Urinary bladder (tissue), 3 donors: ENCODE measurements at regions not wholly inside any gene's neighbourhood (a gene's known extent, or its start where the extent isn't known, plus 50 kb on each side); places are given as distances from the start of the nearest gene placed in this dataset.

Experiments
- DNase-seq: peaks from one replicate; pipeline ENCODE4 v3.0.0-alpha.2; 2015; ENCODE audit errors: extremely low spot score
- H3K27ac ChIP-seq: one replicate; pipeline ENCODE4 v1.5.1; 2013; ENCODE audit warnings: low read depth, mild to moderate bottlenecking, moderate library complexity
- H3K36me3 ChIP-seq: one replicate; pipeline ENCODE4 v1.6.1; 2013; ENCODE audit warnings: mild to moderate bottlenecking, moderate library complexity; ENCODE audit not compliant: insufficient read depth
- H3K4me1 ChIP-seq: one replicate; pipeline ENCODE4 v1.6.1; 2013; ENCODE audit warnings: mild to moderate bottlenecking, moderate library complexity; ENCODE audit not compliant: insufficient read depth
- H3K4me3 ChIP-seq: one replicate; pipeline ENCODE4 v1.5.1; 2013; ENCODE audit warnings: low read depth, low read length
- WGBS: extraction: QIAGEN DNeasy Blood & Tissue Kit; methylation state at CpG from one replicate; pipeline ENCODE4 v1.1.7; 2013; 5-methylcytosine and 5-hydroxymethylcytosine counted together
- donor health status: healthy with polysubstance abuse.
- donor health status: healthy.

GRCh38 chr2:78417355-78417754, 608.1 kb upstream of the REG3G start:
- WGBS: 17% methylated on average over 2 of the region's 2 CpGs
- Histone ChIP-seq H3K27ac (no peak overlapping the region), H3K36me3 (no peaks in the 10 kb centered on the region), H3K4me1 (no peaks in the 10 kb centered on the region), H3K4me3 (no peak overlapping the region)
- DNase-seq: no peak

- no peak overlapping the region for H3K27ac ChIP-seq
- WGBS: 18% methylated on average over 2 of the region's 2 CpGs
- no peaks in the 10 kb centered on the region for H3K36me3 ChIP-seq
- no peak overlapping the region for H3K4me3 ChIP-seq
- no peak for DNase-seq
- H3K4me1 ChIP-seq: no peaks in the 10 kb centered on the region
Measured at GRCh38 chr2:78418021-78418420, 607.5 kb upstream of the REG3G start.

DNA sequence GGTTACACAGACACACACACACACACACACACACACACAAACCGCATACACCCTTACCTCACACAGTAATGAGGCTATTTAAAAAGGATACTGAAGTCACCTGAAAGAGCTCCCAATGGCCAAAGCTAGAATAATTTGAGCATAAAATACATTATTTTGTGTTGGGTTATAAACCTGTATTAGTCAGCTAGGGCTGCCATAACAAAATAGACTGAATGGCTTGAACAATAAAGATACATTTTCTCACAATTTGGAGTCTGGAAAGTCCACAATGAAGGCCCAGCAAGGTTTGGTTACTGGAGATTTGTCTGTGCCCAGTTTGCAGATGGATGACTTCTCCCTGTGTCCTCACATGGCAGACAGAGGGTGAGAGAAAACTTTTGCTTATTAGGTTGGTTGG, 605.4 kb upstream of the REG3G start:
- Histone ChIP-seq H3K4me3 (no peak overlapping the region), H3K4me1 (no peaks in the 10 kb centered on the region), H3K36me3 (no peaks in the 10 kb centered on the region), H3K27ac (no peak overlapping the region)
- WGBS: 91% methylated on average over 1 of the region's 1 CpG
- no peak for DNase-seq

DNA sequence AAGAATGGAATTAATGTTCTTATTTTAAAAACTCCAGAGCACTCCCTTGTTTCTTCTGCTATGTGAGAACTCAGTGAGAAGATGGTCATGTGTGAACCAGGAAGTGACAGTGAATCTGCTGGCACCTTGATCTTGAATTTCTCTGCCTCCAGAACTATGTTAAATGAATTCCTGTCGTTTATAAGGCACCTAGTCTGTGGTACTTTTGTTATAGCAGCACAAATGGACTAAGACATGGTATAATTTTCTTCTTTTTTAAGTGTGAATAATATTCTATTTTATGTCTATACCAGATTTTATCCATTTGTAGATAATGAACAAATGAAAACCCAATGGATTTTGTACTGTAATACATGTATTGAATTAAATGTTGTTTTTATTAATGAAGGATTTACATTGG, 601.9 kb upstream of the REG3G start:
- 75% methylated on average over 1 of the region's 1 CpG for WGBS

DNA sequence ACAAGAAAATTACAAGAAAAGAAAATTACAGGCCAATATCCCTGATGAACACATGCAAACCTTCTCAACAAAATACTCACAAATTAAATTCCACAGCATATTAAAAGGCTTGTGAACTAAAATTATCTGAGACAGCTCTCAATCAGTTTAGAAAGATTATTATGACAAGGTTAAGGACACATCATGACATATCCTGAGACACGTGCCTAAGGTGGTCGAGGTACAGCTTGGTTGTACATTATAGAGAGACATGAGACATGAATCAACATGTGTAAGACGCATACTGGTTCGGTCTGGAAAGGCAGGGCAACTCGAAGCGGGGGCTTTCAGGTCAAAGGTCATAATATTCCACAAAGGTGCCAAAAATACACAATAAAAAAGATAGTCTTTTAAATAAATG, 598.3 kb upstream of the REG3G start:
- 90% methylated on average over 6 of the region's 6 CpGs for WGBS
- H3K27ac ChIP-seq: no peak overlapping the region
- no peaks in the 10 kb centered on the region for H3K36me3 ChIP-seq

More for the DNA sequence above, 601.9 kb upstream of the REG3G start:
- Histone ChIP-seq H3K36me3 (no peaks in the 10 kb centered on the region), H3K27ac (no peak overlapping the region), H3K4me3 (no peak overlapping the region), H3K4me1 (no peaks in the 10 kb centered on the region)
- no peak for DNase-seq

DNA sequence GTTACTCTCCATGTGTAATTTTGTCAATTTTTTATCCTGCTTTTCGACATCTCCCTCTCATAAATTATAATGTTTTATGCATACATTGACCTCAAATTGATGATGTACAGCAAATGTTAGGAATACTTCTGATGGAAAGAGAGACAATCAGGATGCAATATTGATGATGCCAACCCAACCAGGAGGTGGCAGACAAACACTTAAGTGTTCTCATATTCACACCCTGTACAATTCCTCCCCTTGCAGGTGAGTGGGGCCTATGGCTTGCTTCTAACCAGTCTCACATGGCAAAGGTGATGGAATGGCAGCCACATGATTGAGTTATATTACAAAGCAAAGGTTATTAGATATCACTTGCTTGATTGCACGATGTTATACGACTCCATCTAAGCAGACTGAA, 594.3 kb upstream of the REG3G start:
- Histone ChIP-seq H3K4me1 (no peaks in the 10 kb centered on the region), H3K27ac (no peak overlapping the region), H3K4me3 (no peak overlapping the region), H3K36me3 (no peaks in the 10 kb centered on the region)
- 79% methylated on average over 3 of the region's 3 CpGs for WGBS
- DNase-seq: no peak

More for the DNA sequence above, 598.3 kb upstream of the REG3G start:
- Histone ChIP-seq H3K4me3 (no peak overlapping the region), H3K4me1 (no peaks in the 10 kb centered on the region)
- DNase-seq: no peak

GRCh38 chr2:78439122-78439521, 586.4 kb upstream of the REG3G start:
- H3K4me1 ChIP-seq: no peaks in the 10 kb centered on the region
- H3K27ac ChIP-seq: no peak overlapping the region
- WGBS: 48% methylated on average over 2 of the region's 2 CpGs
- no peak for DNase-seq
- no peaks in the 10 kb centered on the region for H3K36me3 ChIP-seq
- H3K4me3 ChIP-seq: no peak overlapping the region

- no peaks in the 10 kb centered on the region for H3K36me3 ChIP-seq
- WGBS: 54% methylated on average over 2 of the region's 2 CpGs
- H3K4me3 ChIP-seq: no peak overlapping the region
- no peak overlapping the region for H3K27ac ChIP-seq
- H3K4me1 ChIP-seq: no peaks in the 10 kb centered on the region
- no peak for DNase-seq
Measured at GRCh38 chr2:78455586-78455985, 569.9 kb upstream of the REG3G start.

- DNase-seq: no peak
- no peaks in the 10 kb centered on the region for H3K36me3 ChIP-seq
- H3K4me1 ChIP-seq: no peaks in the 10 kb centered on the region
- WGBS: 85% methylated on average over 1 of the region's 1 CpG
- no peak overlapping the region for H3K27ac ChIP-seq
- H3K4me3 ChIP-seq: no peak overlapping the region
Measured at GRCh38 chr2:78457269-78457668, 568.2 kb upstream of the REG3G start.

GRCh38 chr2:78465707-78466106, 559.8 kb upstream of the REG3G start:
- no peaks in the 10 kb centered on the region for H3K36me3 ChIP-seq
- WGBS: 91% methylated on average over 3 of the region's 3 CpGs
- H3K4me3 ChIP-seq: no peak overlapping the region
- no peak overlapping the region for H3K27ac ChIP-seq
- DNase-seq: no peak
- H3K4me1 ChIP-seq: no peaks in the 10 kb centered on the region

GRCh38 chr2:78476619-78477229, 548.8 kb upstream of the REG3G start:
- 91% methylated on average over 8 of the region's 8 CpGs for WGBS
- H3K36me3 ChIP-seq: no peaks in the 10 kb centered on the region
- H3K27ac ChIP-seq: no peak overlapping the region
- no peak overlapping the region for H3K4me3 ChIP-seq
- DNase-seq: no peak
- H3K4me1 ChIP-seq: no peaks in the 10 kb centered on the region

GRCh38 chr2:78486565-78486964, 538.9 kb upstream of the REG3G start:
- no peak for DNase-seq

GRCh38 chr2:78498125-78498524, 527.4 kb upstream of the REG3G start:
- H3K36me3 ChIP-seq: no peaks in the 10 kb centered on the region
- no peak for DNase-seq
- H3K4me1 ChIP-seq: no peaks in the 10 kb centered on the region
- no peak overlapping the region for H3K4me3 ChIP-seq
- no peak overlapping the region for H3K27ac ChIP-seq
- 94% methylated on average over 8 of the region's 8 CpGs for WGBS

More at GRCh38 chr2:78486565-78486964, 538.9 kb upstream of the REG3G start:
- Histone ChIP-seq H3K27ac (no peak overlapping the region), H3K4me1 (no peaks in the 10 kb centered on the region), H3K4me3 (no peak overlapping the region), H3K36me3 (no peaks in the 10 kb centered on the region)

DNA sequence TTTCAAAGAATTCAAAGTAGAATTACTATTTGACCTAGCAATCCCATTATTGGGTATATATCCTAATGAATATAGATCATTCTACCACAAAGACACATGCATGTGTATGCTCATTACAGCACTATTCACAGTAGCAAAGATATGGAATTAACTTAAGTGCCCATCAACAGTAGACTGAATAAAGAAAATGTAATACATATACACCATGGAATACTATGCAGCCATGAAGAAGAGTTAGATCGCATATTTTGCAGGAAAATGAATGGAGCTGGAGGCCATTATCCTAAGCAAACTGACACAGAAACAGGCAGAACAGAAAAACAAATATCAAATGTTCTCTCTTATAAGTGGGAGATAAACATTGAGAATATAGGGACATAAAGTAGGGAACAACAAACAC, 519.2 kb upstream of the REG3G start:
- WGBS: 96% methylated on average over 1 of the region's 1 CpG
- no peak overlapping the region for H3K27ac ChIP-seq
- no peaks in the 10 kb centered on the region for H3K36me3 ChIP-seq
- DNase-seq: no peak
- H3K4me1 ChIP-seq: no peaks in the 10 kb centered on the region
- no peak overlapping the region for H3K4me3 ChIP-seq

DNA sequence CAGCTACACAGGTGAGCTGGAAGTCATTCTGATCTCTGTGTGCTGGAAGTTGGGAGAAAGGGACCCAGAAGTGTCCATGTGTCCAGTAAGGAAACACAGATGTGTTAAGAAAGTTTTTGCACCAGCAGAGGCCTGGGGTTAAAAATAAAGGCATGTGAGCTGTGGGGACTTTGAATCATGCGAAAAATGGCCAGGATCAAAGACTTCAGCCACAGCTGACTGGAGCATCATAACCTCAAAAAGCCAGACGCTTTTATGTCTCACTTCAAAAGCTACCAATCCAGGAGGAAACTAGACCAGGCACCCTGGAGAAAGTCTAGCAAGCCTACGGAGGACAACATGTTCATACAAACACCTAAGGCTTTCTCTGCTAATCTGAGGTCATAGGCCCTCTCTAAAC, 503.6 kb upstream of the REG3G start:
- H3K36me3 ChIP-seq: no peaks in the 10 kb centered on the region
- DNase-seq: no peak
- H3K4me3 ChIP-seq: no peak overlapping the region
- H3K27ac ChIP-seq: no peak overlapping the region
- no peaks in the 10 kb centered on the region for H3K4me1 ChIP-seq
- 58% methylated on average over 3 of the region's 3 CpGs for WGBS
